ENCODE measurements at regions not wholly inside any gene's neighbourhood (a gene's known extent, or its start where the extent isn't known, plus 50 kb on each side); places are given as distances from the start of the nearest gene placed in this dataset.

- TF ChIP-seq CTCF (IDR thresholded peaks at IDR 0.05) (no peak), POLR2AphosphoS5 (IDR thresholded peaks at IDR 0.05) (no peak)
Measured at GRCh38 chr3:41024031-41024836, 175.1 kb upstream of the CTNNB1 start.
